ENCODE measurements at regions not wholly inside any gene's neighbourhood (a gene's known extent, or its start where the extent isn't known, plus 50 kb on each side); places are given as distances from the start of the nearest gene placed in this dataset.
A peak's percentile ranks its signal among the peaks of the same experiment; 100 is the strongest.

GRCh38 chr17:83196973-83197880, 117.8 kb downstream of the METRNL start:
- Mint-ChIP-seq H3K36me3 (ENCODE audit: low read depth, unreplicated experiment) (no peaks in the 10 kb centered on the region), H3K4me3 (ENCODE audit: unreplicated experiment) (no peak overlapping the region), H3K27me3 (ENCODE audit: low read depth, unreplicated experiment) (peaks cover 26% of the 10 kb centered on the region), H3K4me1 (ENCODE audit: low read depth, unreplicated experiment) (no peaks in the 10 kb centered on the region), H3K9me3 (ENCODE audit: unreplicated experiment) (peaks cover 10% of the 10 kb centered on the region), H3K27ac (ENCODE audit: unreplicated experiment) (no peak overlapping the region)
- Histone ChIP-seq H3K9ac (ENCODE audit: low read length) (no peak overlapping the region), H3K9me3 (ENCODE audit: insufficient read depth, low read depth, low read length) (no peaks in the 10 kb centered on the region), H3K36me3 (ENCODE audit: insufficient read depth, low read length) (no peaks in the 10 kb centered on the region), H2AFZ (ENCODE audit: low read depth, low read length) (no peak overlapping the region), H3K4me1 (ENCODE audit: insufficient read depth, low read length) (peaks cover 37% of the 10 kb centered on the region), H3K79me2 (ENCODE audit: insufficient read depth, low read length) (no peaks in the 10 kb centered on the region), H3K27ac (ENCODE audit: low read depth, low read length) (no peak overlapping the region), H4K20me1 (ENCODE audit: insufficient read depth, low read length) (no peaks in the 10 kb centered on the region), H3K4me3 (ENCODE audit: insufficient read depth, low read depth, low read length) (no peak overlapping the region), H3K4me2 (ENCODE audit: low read length) (no peak overlapping the region), H3K27me3 (ENCODE audit: insufficient read depth, low read length) (no peaks in the 10 kb centered on the region)
- DNase-seq (ENCODE audit: low read depth) (no peak), FAIRE-seq (no peak)
- TF ChIP-seq CTCF (IDR thresholded peaks at IDR 0.05; ENCODE audit: insufficient read depth, low read depth, low read length) = no peak
- TF ChIP-seq EZH2 (IDR thresholded peaks at IDR 0.05; ENCODE audit: insufficient read depth, low read length) = no peak

- Mint-ChIP-seq H3K27me3 (ENCODE audit: low read depth, unreplicated experiment) (peaks cover 28% of the 10 kb centered on the region), H3K4me1 (ENCODE audit: low read depth, unreplicated experiment) (no peaks in the 10 kb centered on the region), H3K9me3 (ENCODE audit: unreplicated experiment) (peaks cover 12% of the 10 kb centered on the region), H3K4me3 (ENCODE audit: unreplicated experiment) (no peak overlapping the region), H3K27ac (ENCODE audit: unreplicated experiment) (no peak overlapping the region), H3K36me3 (ENCODE audit: low read depth, unreplicated experiment) (no peaks in the 10 kb centered on the region)
- peak overlapping the region; percentile 62 for H3K4me2 ChIP-seq (ENCODE audit: low read length)
- FAIRE-seq = no peak
- no peaks in the 10 kb centered on the region for H3K27me3 ChIP-seq (ENCODE audit: insufficient read depth, low read length)
- no peak overlapping the region for H2AFZ ChIP-seq (ENCODE audit: low read depth, low read length)
- no peak for DNase-seq (ENCODE audit: low read depth)
- no peak overlapping the region for H3K4me3 ChIP-seq (ENCODE audit: insufficient read depth, low read depth, low read length)
- H3K27ac ChIP-seq (ENCODE audit: low read depth, low read length) = peak overlapping the region; percentile 79
- no peaks in the 10 kb centered on the region for H3K79me2 ChIP-seq (ENCODE audit: insufficient read depth, low read length)
- H3K36me3 ChIP-seq (ENCODE audit: insufficient read depth, low read length) = no peaks in the 10 kb centered on the region
- peaks cover 48% of the 10 kb centered on the region for H3K4me1 ChIP-seq (ENCODE audit: insufficient read depth, low read length)
- peak overlapping the region; percentile 29 for H3K9ac ChIP-seq (ENCODE audit: low read length)
- no peak for TF ChIP-seq EZH2 (IDR thresholded peaks at IDR 0.05; ENCODE audit: insufficient read depth, low read length)
- H4K20me1 ChIP-seq (ENCODE audit: insufficient read depth, low read length) = no peaks in the 10 kb centered on the region
- no peaks in the 10 kb centered on the region for H3K9me3 ChIP-seq (ENCODE audit: insufficient read depth, low read depth, low read length)
These were observed 119.2 kb downstream of the METRNL start for GRCh38 chr17:83198366-83199341.

- Histone ChIP-seq H3K27ac (ENCODE audit: low read depth, low read length) (peak overlapping the region; percentile 79), H3K9ac (ENCODE audit: low read length) (peak overlapping the region; percentile 29), H3K4me3 (ENCODE audit: insufficient read depth, low read depth, low read length) (no peak overlapping the region), H3K36me3 (ENCODE audit: insufficient read depth, low read length) (no peaks in the 10 kb centered on the region), H3K27me3 (ENCODE audit: insufficient read depth, low read length) (no peaks in the 10 kb centered on the region), H4K20me1 (ENCODE audit: insufficient read depth, low read length) (no peaks in the 10 kb centered on the region), H2AFZ (ENCODE audit: low read depth, low read length) (peak overlapping the region; percentile 40), H3K4me2 (ENCODE audit: low read length) (peak overlapping the region; percentile 62), H3K4me1 (ENCODE audit: insufficient read depth, low read length) (peaks cover 48% of the 10 kb centered on the region), H3K79me2 (ENCODE audit: insufficient read depth, low read length) (no peaks in the 10 kb centered on the region), H3K9me3 (ENCODE audit: insufficient read depth, low read depth, low read length) (no peaks in the 10 kb centered on the region)
- Mint-ChIP-seq H3K27me3 (ENCODE audit: low read depth, unreplicated experiment) (peaks cover 28% of the 10 kb centered on the region), H3K4me3 (ENCODE audit: unreplicated experiment) (no peak overlapping the region), H3K36me3 (ENCODE audit: low read depth, unreplicated experiment) (no peaks in the 10 kb centered on the region), H3K9me3 (ENCODE audit: unreplicated experiment) (peaks cover 17% of the 10 kb centered on the region), H3K4me1 (ENCODE audit: low read depth, unreplicated experiment) (no peaks in the 10 kb centered on the region), H3K27ac (ENCODE audit: unreplicated experiment) (no peak overlapping the region)
- DNase-seq (ENCODE audit: low read depth) (no peak), FAIRE-seq (peak; percentile 69)
- TF ChIP-seq CTCF (IDR thresholded peaks at IDR 0.05; ENCODE audit: insufficient read depth, low read depth, low read length) (no peak), EZH2 (IDR thresholded peaks at IDR 0.05; ENCODE audit: insufficient read depth, low read length) (no peak)
These were observed 120.2 kb downstream of the METRNL start for GRCh38 chr17:83199500-83200201.

Data from astrocyte (in vitro differentiated cells and primary cell).